WERI-Rb-1 (cell line): ENCODE measurements at regions not wholly inside any gene's neighbourhood (a gene's known extent, or its start where the extent isn't known, plus 50 kb on each side); places are given as distances from the start of the nearest gene placed in this dataset.
"Not testable (repeated sequence)": the region's sequence is repeated elsewhere in the genome, so short reads cannot be mapped to it uniquely, and the experiment has no call there.

ENCODE experiments used
- DNase-seq: peaks from one replicate; pipeline ENCODE4 v3.0.0-alpha.2; 2020
- H3K27ac ChIP-seq: fragments of 250-450 bp; sonication (Bioruptor Pico); 2 replicates; pipeline ENCODE4 v1.5.1; 2020; ENCODE audit warnings: mild to moderate bottlenecking, moderate library complexity
- H3K27me3 ChIP-seq: fragments of 250-450 bp; sonication (Bioruptor Pico); 2 replicates; pipeline ENCODE4 v1.5.1; 2021; ENCODE audit warnings: mild to moderate bottlenecking, low read depth, moderate library complexity; ENCODE audit not compliant: insufficient read depth, severe bottlenecking
- H3K36me3 ChIP-seq: fragments of 250-450 bp; sonication (Bioruptor Pico); 2 replicates; pipeline ENCODE4 v1.5.1; 2020; ENCODE audit warnings: mild to moderate bottlenecking, moderate library complexity
- H3K4me3 ChIP-seq: 2 replicates; pipeline ENCODE4 v1.5.1; 2011; ENCODE audit warnings: low read depth, mild to moderate bottlenecking, control low read depth, low read length
- H3K9me3 ChIP-seq: fragments of 250-450 bp; sonication (Bioruptor Pico); 2 replicates; pipeline ENCODE4 v1.5.1; 2021; ENCODE audit warnings: mild to moderate bottlenecking, moderate library complexity; ENCODE audit not compliant: severe bottlenecking
- CTCF ChIP-seq: IDR thresholded peaks from 2 replicates; pipeline ENCODE4 v1.5.1; 2011; ENCODE audit warnings: low read depth, mild to moderate bottlenecking, control low read depth, inconsistent platforms, low read length

GRCh38 chr4:170931321-170931720 is 841.6 kb upstream of the AADAT start:
- no peak for DNase-seq
- H3K4me3 ChIP-seq, result no peak overlapping the region
- no peak overlapping the region for H3K27ac ChIP-seq
- no peak for TF ChIP-seq CTCF
- no peaks in the 10 kb centered on the region for H3K27me3 ChIP-seq
- H3K36me3 ChIP-seq, result no peaks in the 10 kb centered on the region
- no peaks in the 10 kb centered on the region for H3K9me3 ChIP-seq

- Histone ChIP-seq H3K27me3 (no peaks in the 10 kb centered on the region), H3K36me3 (no peaks in the 10 kb centered on the region), H3K9me3 (peaks cover 7% of the 10 kb centered on the region), H3K27ac (no peak overlapping the region), H3K4me3 (no peak overlapping the region)
- no peak for DNase-seq
- no peak for TF ChIP-seq CTCF
Measured at GRCh38 chr4:170888660-170889059, 798.9 kb upstream of the AADAT start.

GRCh38 chr4:170887396-170887795 is 797.6 kb upstream of the AADAT start:
- H3K4me3 ChIP-seq, result no peak overlapping the region
- DNase-seq, result no peak
- no peaks in the 10 kb centered on the region for H3K27me3 ChIP-seq
- no peak overlapping the region for H3K27ac ChIP-seq
- H3K9me3 ChIP-seq, result no peaks in the 10 kb centered on the region
- no peaks in the 10 kb centered on the region for H3K36me3 ChIP-seq
- TF ChIP-seq CTCF, result no peak

- H3K9me3 ChIP-seq, result no peaks in the 10 kb centered on the region
- TF ChIP-seq CTCF, result no peak
- no peak overlapping the region for H3K27ac ChIP-seq
- no peak overlapping the region for H3K4me3 ChIP-seq
- H3K27me3 ChIP-seq, result no peaks in the 10 kb centered on the region
- no peaks in the 10 kb centered on the region for H3K36me3 ChIP-seq
- DNase-seq, result no peak
Measured at GRCh38 chr4:170884969-170885570, 795.3 kb upstream of the AADAT start.

- not testable (repeated sequence) for H3K9me3 ChIP-seq, DNase-seq, H3K27me3 ChIP-seq, H3K4me3 ChIP-seq, H3K36me3 ChIP-seq, H3K27ac ChIP-seq
Measured at GRCh38 chr4:170881646-170882045, 791.9 kb upstream of the AADAT start.

- peak; percentile 23 for DNase-seq
- no peak overlapping the region for H3K27ac ChIP-seq
- TF ChIP-seq CTCF, result peak; percentile 62
- H3K9me3 ChIP-seq, result no peaks in the 10 kb centered on the region
- H3K4me3 ChIP-seq, result no peak overlapping the region
- no peaks in the 10 kb centered on the region for H3K27me3 ChIP-seq
- H3K36me3 ChIP-seq, result no peaks in the 10 kb centered on the region
Measured at GRCh38 chr4:170875868-170876267, 786.1 kb upstream of the AADAT start.
